ENCODE measurements at regions not wholly inside any gene's neighbourhood (a gene's known extent, or its start where the extent isn't known, plus 50 kb on each side); places are given as distances from the start of the nearest gene placed in this dataset.

GRCh38 chr12:59871779-59872178, 275.9 kb downstream of the SLC16A7 start:
- Mint-ChIP-seq H3K27me3 (ENCODE audit: low read depth) (no peaks in the 10 kb centered on the region), H3K27ac (no peak overlapping the region), H3K36me3 (peaks cover 2% of the 10 kb centered on the region), H3K9me3 (peaks cover 8% of the 10 kb centered on the region), H3K4me3 (no peak overlapping the region), H3K4me1 (peaks cover 28% of the 10 kb centered on the region)
- TF ChIP-seq CTCF (IDR thresholded peaks at IDR 0.05; ENCODE audit: unreplicated experiment): no peak
- no peak for DNase-seq (ENCODE audit: low spot score in 2 of 2, unreplicated experiment in 2 of 2)

DNA sequence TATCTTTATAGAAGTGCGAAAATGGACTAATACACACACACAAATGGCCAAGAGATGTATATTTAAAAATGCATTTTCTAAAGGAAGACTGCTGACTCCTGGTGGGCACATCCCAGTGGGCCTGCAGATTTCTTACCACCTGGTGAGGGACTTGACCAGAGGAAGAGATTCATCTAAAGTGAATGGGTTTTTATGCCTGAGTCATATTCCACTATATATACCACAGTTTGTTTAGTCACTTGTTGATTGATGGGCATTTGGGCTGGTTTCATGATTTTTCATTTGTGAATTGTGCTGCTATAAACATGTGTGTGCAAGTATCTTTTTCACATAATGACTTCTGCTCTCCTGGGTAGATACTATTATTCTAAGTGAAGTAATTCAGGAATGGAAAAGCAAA, 277.3 kb downstream of the SLC16A7 start:
- DNase-seq (ENCODE audit: low spot score in 2 of 2, unreplicated experiment in 2 of 2): no peak
- peak overlapping the region; percentile 40 for H3K27ac Mint-ChIP-seq

GRCh38 chr12:59874781-59875180, 279.0 kb downstream of the SLC16A7 start:
- Mint-ChIP-seq H3K4me3 (no peak overlapping the region), H3K27me3 (ENCODE audit: low read depth) (no peaks in the 10 kb centered on the region), H3K36me3 (peaks cover 2% of the 10 kb centered on the region), H3K9me3 (peaks cover 8% of the 10 kb centered on the region), H3K4me1 (peaks cover 17% of the 10 kb centered on the region), H3K27ac (peak overlapping the region; percentile 93)
- TF ChIP-seq CTCF (IDR thresholded peaks at IDR 0.05; ENCODE audit: unreplicated experiment): no peak
- no peak for DNase-seq (ENCODE audit: low spot score in 2 of 2, unreplicated experiment in 2 of 2)

More for the DNA sequence above, 277.3 kb downstream of the SLC16A7 start:
- no peak for TF ChIP-seq CTCF (IDR thresholded peaks at IDR 0.05; ENCODE audit: unreplicated experiment)
- Mint-ChIP-seq H3K4me1 (peaks cover 17% of the 10 kb centered on the region), H3K36me3 (peaks cover 2% of the 10 kb centered on the region), H3K27me3 (ENCODE audit: low read depth) (no peaks in the 10 kb centered on the region), H3K9me3 (peaks cover 8% of the 10 kb centered on the region), H3K4me3 (no peak overlapping the region)

DNA sequence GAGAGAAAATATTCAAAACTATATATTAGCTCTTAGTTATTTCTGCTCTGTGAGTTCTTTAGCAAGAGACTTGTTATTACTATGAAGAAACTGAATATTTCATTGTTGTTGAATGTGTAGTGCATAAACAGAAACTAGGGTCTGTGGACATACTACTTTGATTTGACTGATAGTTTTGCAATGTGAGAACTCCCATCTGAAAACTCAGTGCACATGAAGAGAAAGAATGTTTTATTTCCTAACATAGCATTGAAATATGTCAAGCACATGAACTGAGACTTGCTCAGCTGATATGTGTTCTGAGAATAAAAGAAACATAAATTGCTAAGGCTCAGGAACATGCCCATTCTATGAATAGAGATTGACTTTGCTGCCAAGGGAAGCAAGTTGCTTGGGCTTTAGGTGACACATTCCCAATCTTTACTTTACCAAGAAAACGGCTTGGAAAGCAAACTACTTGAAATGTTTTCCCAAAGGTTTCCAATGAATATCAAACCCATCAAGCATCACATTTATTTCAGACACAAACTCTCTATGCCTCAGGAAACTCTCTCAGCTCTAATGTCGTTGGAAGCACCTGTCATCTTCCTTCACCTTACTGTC, 290.4 kb downstream of the SLC16A7 start:
- Mint-ChIP-seq H3K4me3 (no peak overlapping the region), H3K9me3 (no peaks in the 10 kb centered on the region), H3K36me3 (no peaks in the 10 kb centered on the region), H3K27ac (no peak overlapping the region), H3K4me1 (no peaks in the 10 kb centered on the region), H3K27me3 (ENCODE audit: low read depth) (no peaks in the 10 kb centered on the region)
- no peak for TF ChIP-seq CTCF (IDR thresholded peaks at IDR 0.05; ENCODE audit: unreplicated experiment)
- no peak for DNase-seq (ENCODE audit: low spot score in 2 of 2, unreplicated experiment in 2 of 2)

DNA sequence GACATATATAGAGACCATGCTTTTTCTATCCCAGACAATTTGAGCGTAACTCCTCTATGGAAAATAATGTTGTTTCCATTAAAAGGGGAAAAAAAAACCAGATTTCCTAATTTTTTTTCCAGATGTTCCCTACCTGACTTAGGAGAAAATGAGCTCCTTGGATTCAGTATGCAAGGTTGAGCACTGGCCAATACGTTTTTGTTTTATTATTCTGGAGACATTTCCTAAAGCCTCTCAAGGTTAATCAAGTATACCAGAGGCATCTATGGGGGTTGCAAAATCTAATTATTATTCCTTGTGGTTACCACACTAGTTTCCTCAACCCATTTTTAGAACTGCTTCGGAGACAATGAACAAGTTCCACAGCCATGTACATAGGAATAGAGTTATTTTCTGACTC, 291.3 kb downstream of the SLC16A7 start:
- no peak for DNase-seq (ENCODE audit: low spot score in 2 of 2, unreplicated experiment in 2 of 2)
- Mint-ChIP-seq H3K36me3 (no peaks in the 10 kb centered on the region), H3K9me3 (no peaks in the 10 kb centered on the region), H3K27ac (no peak overlapping the region), H3K4me1 (no peaks in the 10 kb centered on the region), H3K27me3 (ENCODE audit: low read depth) (no peaks in the 10 kb centered on the region), H3K4me3 (no peak overlapping the region)
- TF ChIP-seq CTCF (IDR thresholded peaks at IDR 0.05; ENCODE audit: unreplicated experiment): no peak
